ENCODE measurements at regions not wholly inside any gene's neighbourhood (a gene's known extent, or its start where the extent isn't known, plus 50 kb on each side); places are given as distances from the start of the nearest gene placed in this dataset.

DNA sequence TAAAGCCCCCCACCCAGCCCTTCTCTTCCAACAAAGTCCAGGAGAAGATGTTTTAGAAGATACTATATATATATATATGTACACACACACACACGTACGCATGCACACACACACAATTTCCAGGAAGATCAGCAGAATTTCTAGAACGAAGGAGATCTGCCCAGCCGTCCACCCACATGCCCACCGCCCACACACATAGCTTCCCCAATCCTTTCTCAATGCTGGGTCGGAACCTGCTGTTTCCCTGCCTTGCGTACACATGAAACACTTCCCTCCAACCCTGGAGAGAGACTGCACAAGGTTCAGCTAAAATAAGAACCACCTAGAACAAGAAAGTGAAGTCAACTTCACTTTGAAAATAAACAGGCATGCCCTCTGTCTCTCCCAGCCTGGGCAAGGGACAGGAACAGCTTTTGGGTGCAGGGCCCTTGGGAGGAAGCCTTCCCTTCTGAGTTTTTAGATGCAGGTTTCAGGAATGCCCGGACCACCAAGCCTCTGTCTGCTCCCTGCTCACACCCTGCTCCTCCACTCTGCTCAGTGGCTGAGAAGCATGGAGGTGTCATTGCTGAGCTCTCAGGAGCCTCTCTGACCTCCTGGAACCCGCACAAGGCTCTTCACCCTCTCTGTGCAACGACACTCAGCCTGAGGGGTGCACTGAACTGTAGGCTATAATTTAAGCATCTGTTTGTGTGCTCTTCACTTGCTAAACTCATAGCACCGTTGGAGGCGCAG is 149.4 kb downstream of the C5orf15 start:
- POLR2A ChIA-PET, result no interaction called here
- in situ Hi-C loops (cut with HindIII; ENCODE audit: low pct_unique_long_range_greater_than_20kb, low sequenced_read_pairs), result no loop called here

DNA sequence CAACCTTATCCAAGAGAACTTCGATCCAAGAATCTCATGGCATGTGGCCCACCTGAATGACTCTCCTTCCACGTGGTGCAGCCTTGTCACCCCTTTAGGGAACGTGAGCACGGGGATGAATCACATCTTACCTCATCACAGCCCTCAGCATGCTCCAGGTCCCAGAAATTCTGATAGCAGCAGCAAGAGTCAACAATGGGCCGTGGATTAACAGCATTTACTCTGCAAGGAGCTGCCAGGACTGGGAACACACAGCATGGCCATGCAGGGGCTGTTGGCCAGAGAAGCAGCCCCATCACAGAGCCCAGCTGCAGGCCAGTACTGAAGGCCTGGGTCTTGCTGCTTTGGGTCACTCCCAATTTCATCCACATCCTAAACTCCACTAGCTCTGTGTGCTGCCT is 150.4 kb downstream of the C5orf15 start:
- Histone ChIP-seq H3K27ac (ENCODE audit: low read length) (no peak overlapping the region), H3K36me3 (ENCODE audit: control insufficient read depth, insufficient read depth, low read length) (no peaks in the 10 kb centered on the region; the same call in 1 of the 2 replicates), H3K4me1 (ENCODE audit: control insufficient read depth, insufficient read depth, low read length) (no peaks in the 10 kb centered on the region), H3K9me3 (ENCODE audit: control insufficient read depth, insufficient read depth, low read depth, low read length) (no peaks in the 10 kb centered on the region), H3K27me3 (ENCODE audit: control insufficient read depth, insufficient read depth, low read length) (peaks cover 28% of the 10 kb centered on the region), H3K4me3 (ENCODE audit: low read depth in 2 of 2, low read length in 2 of 2) (no peak overlapping the region)
- ChIA-PET POLR2A (interaction anchor here (0.6 kb wide), 1 partner anchor 304 kb away, joined by 4 read pairs; no protein-coding TSS in a partner anchor), CTCF (interaction anchor here (0.6 kb wide), 1 partner anchor 1044 kb away, joined by 3 read pairs; no protein-coding TSS in a partner anchor)
- no peak for DNase-seq (ENCODE audit: low read depth, low spot score)
- TF ChIP-seq POLR2AphosphoS5 (IDR thresholded peaks at IDR 0.05; ENCODE audit: low read depth, low read length), result no peak
- TF ChIP-seq, protein P1, sequence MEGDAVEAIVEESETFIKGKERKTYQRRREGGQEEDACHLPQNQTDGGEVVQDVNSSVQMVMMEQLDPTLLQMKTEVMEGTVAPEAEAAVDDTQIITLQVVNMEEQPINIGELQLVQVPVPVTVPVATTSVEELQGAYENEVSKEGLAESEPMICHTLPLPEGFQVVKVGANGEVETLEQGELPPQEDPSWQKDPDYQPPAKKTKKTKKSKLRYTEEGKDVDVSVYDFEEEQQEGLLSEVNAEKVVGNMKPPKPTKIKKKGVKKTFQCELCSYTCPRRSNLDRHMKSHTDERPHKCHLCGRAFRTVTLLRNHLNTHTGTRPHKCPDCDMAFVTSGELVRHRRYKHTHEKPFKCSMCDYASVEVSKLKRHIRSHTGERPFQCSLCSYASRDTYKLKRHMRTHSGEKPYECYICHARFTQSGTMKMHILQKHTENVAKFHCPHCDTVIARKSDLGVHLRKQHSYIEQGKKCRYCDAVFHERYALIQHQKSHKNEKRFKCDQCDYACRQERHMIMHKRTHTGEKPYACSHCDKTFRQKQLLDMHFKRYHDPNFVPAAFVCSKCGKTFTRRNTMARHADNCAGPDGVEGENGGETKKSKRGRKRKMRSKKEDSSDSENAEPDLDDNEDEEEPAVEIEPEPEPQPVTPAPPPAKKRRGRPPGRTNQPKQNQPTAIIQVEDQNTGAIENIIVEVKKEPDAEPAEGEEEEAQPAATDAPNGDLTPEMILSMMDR (IDR thresholded peaks at IDR 0.05), result no peak
- TF ChIP-seq TCF7L2 (IDR thresholded peaks at IDR 0.05; ENCODE audit: low read depth, low read length), result no peak
- TF ChIP-seq, protein P2, sequence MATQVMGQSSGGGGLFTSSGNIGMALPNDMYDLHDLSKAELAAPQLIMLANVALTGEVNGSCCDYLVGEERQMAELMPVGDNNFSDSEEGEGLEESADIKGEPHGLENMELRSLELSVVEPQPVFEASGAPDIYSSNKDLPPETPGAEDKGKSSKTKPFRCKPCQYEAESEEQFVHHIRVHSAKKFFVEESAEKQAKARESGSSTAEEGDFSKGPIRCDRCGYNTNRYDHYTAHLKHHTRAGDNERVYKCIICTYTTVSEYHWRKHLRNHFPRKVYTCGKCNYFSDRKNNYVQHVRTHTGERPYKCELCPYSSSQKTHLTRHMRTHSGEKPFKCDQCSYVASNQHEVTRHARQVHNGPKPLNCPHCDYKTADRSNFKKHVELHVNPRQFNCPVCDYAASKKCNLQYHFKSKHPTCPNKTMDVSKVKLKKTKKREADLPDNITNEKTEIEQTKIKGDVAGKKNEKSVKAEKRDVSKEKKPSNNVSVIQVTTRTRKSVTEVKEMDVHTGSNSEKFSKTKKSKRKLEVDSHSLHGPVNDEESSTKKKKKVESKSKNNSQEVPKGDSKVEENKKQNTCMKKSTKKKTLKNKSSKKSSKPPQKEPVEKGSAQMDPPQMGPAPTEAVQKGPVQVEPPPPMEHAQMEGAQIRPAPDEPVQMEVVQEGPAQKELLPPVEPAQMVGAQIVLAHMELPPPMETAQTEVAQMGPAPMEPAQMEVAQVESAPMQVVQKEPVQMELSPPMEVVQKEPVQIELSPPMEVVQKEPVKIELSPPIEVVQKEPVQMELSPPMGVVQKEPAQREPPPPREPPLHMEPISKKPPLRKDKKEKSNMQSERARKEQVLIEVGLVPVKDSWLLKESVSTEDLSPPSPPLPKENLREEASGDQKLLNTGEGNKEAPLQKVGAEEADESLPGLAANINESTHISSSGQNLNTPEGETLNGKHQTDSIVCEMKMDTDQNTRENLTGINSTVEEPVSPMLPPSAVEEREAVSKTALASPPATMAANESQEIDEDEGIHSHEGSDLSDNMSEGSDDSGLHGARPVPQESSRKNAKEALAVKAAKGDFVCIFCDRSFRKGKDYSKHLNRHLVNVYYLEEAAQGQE (IDR thresholded peaks at IDR 0.05; ENCODE audit: insufficient read depth in 1 of 2, low read depth in 2 of 2, low read length in 1 of 2), result no peak
- no peak for TF ChIP-seq SIN3A (IDR thresholded peaks at IDR 0.05; ENCODE audit: borderline replicate concordance, insufficient read depth, low read depth, low read length)
- intact Hi-C loops (cut with micrococcal nuclease; ENCODE audit: unreplicated experiment) (no loop called here), in situ Hi-C loops (cut with HindIII; ENCODE audit: low pct_unique_long_range_greater_than_20kb, low sequenced_read_pairs) (no loop called here)
- BruUV-seq (replicated peaks), result no TSS peak
- no peak for ATAC-seq

More for the DNA sequence above, 149.4 kb downstream of the C5orf15 start:
- no peak for TF ChIP-seq SIN3A (IDR thresholded peaks at IDR 0.05; ENCODE audit: borderline replicate concordance, insufficient read depth, low read depth, low read length)
- no peak for TF ChIP-seq TCF7L2 (IDR thresholded peaks at IDR 0.05; ENCODE audit: low read depth, low read length)
- TF ChIP-seq, protein P2 (IDR thresholded peaks at IDR 0.05; ENCODE audit: insufficient read depth in 1 of 2, low read depth in 2 of 2, low read length in 1 of 2), result no peak
- TF ChIP-seq POLR2AphosphoS5 (IDR thresholded peaks at IDR 0.05; ENCODE audit: low read depth, low read length), result no peak
- TF ChIP-seq, protein P1 (IDR thresholded peaks at IDR 0.05), result no peak
- no peaks in the 10 kb centered on the region; the same call in 1 of the 2 replicates for H3K36me3 ChIP-seq (ENCODE audit: control insufficient read depth, insufficient read depth, low read length)
- BruUV-seq (replicated peaks), result no TSS peak
- ATAC-seq (no peak), DNase-seq (ENCODE audit: low read depth, low spot score) (no peak)
- intact Hi-C loops (cut with micrococcal nuclease; ENCODE audit: unreplicated experiment), result no loop called here
- CTCF ChIA-PET, result no interaction called here
- H3K4me3 ChIP-seq (ENCODE audit: low read depth in 2 of 2, low read length in 2 of 2), result no peak overlapping the region
- H3K4me1 ChIP-seq (ENCODE audit: control insufficient read depth, insufficient read depth, low read length), result no peaks in the 10 kb centered on the region
- no peak overlapping the region for H3K27ac ChIP-seq (ENCODE audit: low read length)
- H3K9me3 ChIP-seq (ENCODE audit: control insufficient read depth, insufficient read depth, low read depth, low read length), result no peaks in the 10 kb centered on the region
- H3K27me3 ChIP-seq (ENCODE audit: control insufficient read depth, insufficient read depth, low read length), result peaks cover 22% of the 10 kb centered on the region

All from Panc1 (cell line).